Astrocyte of the cerebellum (primary cell): ENCODE measurements at regions not wholly inside any gene's neighbourhood (a gene's known extent, or its start where the extent isn't known, plus 50 kb on each side); places are given as distances from the start of the nearest gene placed in this dataset.

ENCODE experiments used
- DNase-seq: peaks from one replicate; pipeline ENCODE4 v3.0.0-alpha.2; 2011; ENCODE audit warnings: low read depth
- H3K4me3 ChIP-seq: 2 replicates; pipeline ENCODE4 v1.5.1; 2011; ENCODE audit warnings: mild to moderate bottlenecking, low read depth, low read length, moderate library complexity
- CTCF ChIP-seq: IDR thresholded peaks from 2 replicates; pipeline ENCODE4 v1.5.1; 2012; ENCODE audit warnings: low read length, low read depth, moderate library complexity, mild to moderate bottlenecking; ENCODE audit errors: missing control alignments
- in situ Hi-C: cut with HindIII; loops from 2 replicates; pipeline ENCODE4 v1.10.0; 2017; ENCODE audit warnings: low sequenced_read_pairs

DNA sequence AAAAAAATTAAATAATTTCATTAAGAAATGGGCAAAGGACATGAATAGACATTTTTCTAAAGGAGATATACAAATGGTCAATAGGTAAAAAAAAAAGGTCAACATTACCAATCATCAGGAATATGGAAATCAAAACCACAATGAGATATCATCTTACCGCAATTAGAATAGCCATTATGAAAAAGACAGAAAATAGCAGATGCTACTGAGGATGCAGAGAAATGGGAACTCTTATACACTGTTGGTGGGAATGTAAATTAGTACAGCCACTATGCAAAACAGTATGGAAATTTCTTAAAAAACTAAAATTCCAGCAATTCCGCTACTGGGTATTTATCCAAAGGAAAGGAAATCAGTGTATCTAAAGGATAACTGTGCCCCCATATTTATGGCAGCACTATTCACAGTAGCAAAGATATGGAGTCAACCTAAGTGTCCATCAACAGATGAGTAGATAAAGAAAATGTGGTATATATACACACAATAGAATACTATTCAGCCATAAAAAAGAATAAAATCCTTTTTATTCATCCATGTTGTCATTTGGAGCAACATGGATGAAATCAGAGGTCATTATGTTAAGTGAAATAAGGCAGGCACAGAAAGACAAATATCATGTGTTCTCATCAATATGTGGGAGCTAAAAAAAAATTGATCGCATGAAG, 132.4 kb downstream of the RPL22L1 start:
- no peak for TF ChIP-seq CTCF
- no peak overlapping the region for H3K4me3 ChIP-seq
- in situ Hi-C loops, result no loop called here
- DNase-seq, result no peak

DNA sequence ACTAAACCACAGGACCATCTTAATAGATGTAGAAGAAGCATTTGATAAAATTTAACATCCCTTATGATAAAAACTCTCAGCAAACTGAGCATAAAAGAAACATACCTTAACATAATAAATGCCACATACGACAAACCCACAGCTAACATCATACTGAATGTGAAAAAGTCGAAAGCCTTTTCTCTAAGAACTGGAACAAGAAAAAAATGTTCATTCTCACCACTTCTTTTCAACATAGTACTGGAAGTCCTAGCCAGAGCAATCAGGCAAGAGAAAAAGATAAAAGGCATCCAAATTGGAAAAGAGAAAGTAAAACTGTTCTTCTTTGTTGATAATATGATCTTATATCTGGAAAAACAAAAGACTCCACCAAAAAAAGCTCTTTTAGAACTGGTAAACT, 134.2 kb downstream of the RPL22L1 start:
- TF ChIP-seq CTCF, result no peak
- no peak for DNase-seq
- in situ Hi-C loops, result no loop called here
- no peak overlapping the region for H3K4me3 ChIP-seq

DNA sequence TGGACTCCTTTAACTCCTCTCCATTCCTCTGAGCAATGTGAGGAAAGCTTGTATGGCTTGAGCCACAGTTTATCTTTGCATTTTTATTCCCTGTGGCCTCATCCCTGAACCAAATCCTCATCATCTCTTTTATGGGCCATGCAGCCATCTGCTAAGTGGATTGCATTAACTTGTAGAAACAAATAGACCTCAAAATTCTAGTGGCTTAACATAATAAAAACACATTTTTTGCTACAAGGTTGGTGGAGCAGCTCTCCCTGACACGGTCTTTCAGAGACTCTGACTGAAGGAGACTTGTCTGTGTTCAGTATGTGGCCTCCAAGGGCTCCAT, 135.3 kb downstream of the RPL22L1 start:
- no peak for TF ChIP-seq CTCF
- in situ Hi-C loops, result no loop called here
- no peak for DNase-seq
- no peak overlapping the region for H3K4me3 ChIP-seq

DNA sequence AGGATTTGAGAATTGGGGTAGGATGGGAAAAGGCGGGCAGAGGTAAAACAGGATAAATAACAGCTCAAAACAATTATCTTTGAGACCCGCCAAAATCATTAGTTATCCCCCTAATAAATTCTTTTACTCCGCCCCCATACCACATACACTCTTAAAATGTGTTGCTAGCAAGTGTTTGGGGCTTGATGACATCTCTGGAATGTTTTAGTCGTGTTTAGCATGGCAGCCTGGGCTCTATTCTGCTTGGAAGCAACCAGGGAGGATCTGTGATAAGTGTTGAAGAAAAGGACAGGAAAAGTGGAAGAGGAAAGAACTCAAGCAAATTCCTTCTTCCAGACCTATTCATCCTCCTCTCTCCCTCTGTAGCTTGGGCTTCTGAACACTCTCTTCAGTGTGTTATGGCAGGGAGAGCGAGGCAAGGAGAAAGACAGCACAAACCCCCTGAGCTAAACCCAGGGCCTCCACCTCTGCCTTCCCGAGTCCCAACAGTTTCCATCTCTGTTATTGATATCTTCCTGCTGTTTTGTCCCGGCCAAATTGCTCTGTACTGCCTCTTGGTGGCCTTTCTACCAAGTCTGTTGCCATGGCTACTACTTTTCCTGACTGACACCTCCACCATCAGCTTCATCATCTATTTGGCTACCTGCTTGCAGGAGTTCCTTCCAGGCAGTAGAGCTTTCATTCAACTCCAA, 135.8 kb downstream of the RPL22L1 start:
- no peak for TF ChIP-seq CTCF
- in situ Hi-C loops, result no loop called here
- no peak for DNase-seq
- no peak overlapping the region for H3K4me3 ChIP-seq

- TF ChIP-seq CTCF, result no peak
- H3K4me3 ChIP-seq, result no peak overlapping the region
- in situ Hi-C loops, result no loop called here
- DNase-seq, result no peak
These were observed 137.2 kb downstream of the RPL22L1 start for GRCh38 chr3:170732660-170733245.

GRCh38 chr3:170731281-170731680, 138.7 kb downstream of the RPL22L1 start:
- TF ChIP-seq CTCF, result no peak
- in situ Hi-C loops, result no loop called here
- no peak overlapping the region for H3K4me3 ChIP-seq
- DNase-seq, result no peak
